SK-N-SH treated with all-trans-retinoic acid at 6 μM for 48 hours (cell line): ENCODE measurements at regions not wholly inside any gene's neighbourhood (a gene's known extent, or its start where the extent isn't known, plus 50 kb on each side); places are given as distances from the start of the nearest gene placed in this dataset.

ENCODE experiments used
- RARB ChIP-seq: fragments of 250-450 bp; sonication (Bioruptor Pico); IDR thresholded peaks from 2 replicates; pipeline ENCODE4 v1.8.0; 2021; ENCODE audit warnings: mild to moderate bottlenecking, moderate library complexity
- ZNF565 ChIP-seq: fragments of 450-650 bp; formaldehyde crosslinking; conservative IDR thresholded peaks from 2 replicates; pipeline ENCODE4 v1.5.0; 2020; ENCODE audit warnings: low read depth, mild to moderate bottlenecking, moderate library complexity
- ZNF8 ChIP-seq: fragments of 450-650 bp; formaldehyde crosslinking; IDR thresholded peaks from 2 replicates; pipeline ENCODE4 v1.5.0; 2020; ENCODE audit warnings: mild to moderate bottlenecking, moderate library complexity

DNA sequence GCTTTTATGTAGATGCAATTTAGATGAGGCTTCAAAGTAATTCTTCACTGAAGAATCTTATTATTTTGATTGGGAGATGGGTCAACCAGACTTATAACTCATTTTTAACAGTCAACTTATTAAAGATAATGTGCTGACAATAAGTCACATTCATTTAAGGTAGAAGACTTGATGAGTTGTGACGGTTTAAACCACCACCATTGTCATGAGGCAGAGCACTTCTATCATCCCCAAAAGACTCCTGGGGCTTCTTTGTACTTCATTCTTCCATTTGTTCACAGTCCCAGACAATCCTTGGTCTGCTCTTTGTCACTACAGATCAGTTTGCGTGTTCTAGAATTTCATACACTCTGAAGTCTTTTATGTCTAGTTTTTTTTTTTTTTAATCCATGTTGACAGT lies 346.1 kb downstream of the RASEF start:
- no peak for TF ChIP-seq ZNF565 (CRISPR knock-in tag)
- no peak for TF ChIP-seq RARB (CRISPR knock-in tag)
- no peak for TF ChIP-seq ZNF8
